ENCODE measurements at regions not wholly inside any gene's neighbourhood (a gene's known extent, or its start where the extent isn't known, plus 50 kb on each side); places are given as distances from the start of the nearest gene placed in this dataset.
A peak's percentile ranks its signal among the peaks of the same experiment; 100 is the strongest.
"Not testable (repeated sequence)": the region's sequence is repeated elsewhere in the genome, so short reads cannot be mapped to it uniquely, and the experiment has no call there.

DNA sequence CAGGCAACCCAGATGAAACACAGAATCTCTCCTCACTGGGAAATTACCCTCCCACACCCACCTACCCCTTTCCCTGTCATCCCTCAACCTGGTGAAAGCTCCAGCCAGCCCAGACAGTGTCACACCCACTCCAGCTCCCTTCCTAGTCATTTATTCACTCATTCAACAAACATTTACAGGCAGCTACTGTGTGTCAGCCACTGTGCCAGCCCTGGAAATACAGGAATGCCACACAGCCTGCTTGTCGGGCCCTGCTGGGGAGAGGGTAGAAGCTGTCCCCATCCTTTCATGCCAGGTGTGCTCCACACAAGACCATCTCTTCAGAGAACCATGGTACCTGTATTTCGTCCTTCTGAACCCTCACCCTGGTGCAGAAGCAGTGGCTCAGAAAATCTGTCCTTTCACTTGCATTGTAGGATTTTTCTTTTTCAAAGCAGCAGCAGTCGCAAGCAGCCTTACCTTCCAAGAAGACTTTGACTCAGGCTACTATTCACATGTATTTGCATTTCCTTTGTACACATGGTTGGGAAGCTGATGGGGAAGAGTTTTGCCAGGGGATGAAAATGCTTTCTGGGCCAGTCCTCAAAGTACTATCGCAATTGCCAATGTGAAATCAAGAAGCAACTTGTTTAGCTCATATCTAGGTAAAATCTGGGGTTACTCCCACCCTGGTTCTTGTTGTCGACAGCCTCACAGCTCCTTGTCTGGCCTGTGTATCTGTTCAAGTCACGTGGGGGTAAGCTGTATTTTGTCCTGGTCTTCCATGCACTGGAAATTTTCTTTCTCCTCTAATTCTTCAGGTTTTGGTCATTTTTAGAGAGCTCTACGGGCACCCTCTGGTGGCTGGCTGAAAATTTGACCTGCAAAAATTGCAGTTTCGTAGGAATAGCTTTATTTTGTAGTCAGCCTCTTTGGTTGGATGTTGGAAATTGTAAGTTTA lies 147.4 kb upstream of the EGLN3 start:
- Mint-ChIP-seq H3K9me3 (no peaks in the 10 kb centered on the region), H3K27me3 (no peaks in the 10 kb centered on the region), H3K27ac (no peak overlapping the region), H3K4me1 (ENCODE audit: low read depth) (peaks cover 12% of the 10 kb centered on the region), H3K4me3 (no peak overlapping the region), H3K36me3 (ENCODE audit: low read depth) (no peaks in the 10 kb centered on the region)

DNA sequence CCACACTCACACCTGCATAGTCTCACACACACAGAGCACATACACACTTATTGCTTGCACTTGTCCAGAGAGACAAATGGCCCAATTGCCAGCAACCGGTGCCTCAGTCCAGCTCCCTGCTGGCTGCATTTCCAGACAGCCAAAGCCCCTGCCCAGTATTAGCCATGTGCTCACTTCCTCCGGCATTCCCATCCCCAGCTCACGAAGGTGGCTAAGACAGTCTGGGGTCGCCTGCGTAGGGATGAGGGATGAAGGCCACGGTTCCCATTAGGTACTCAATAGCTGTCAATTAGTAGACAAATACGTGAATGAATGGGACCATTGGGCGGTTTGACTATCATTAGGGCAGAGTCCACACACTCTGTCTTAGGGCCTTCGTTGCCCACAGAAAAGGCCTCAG lies 146.8 kb upstream of the EGLN3 start:
- no peak overlapping the region for H3K4me3 Mint-ChIP-seq
- no peaks in the 10 kb centered on the region for H3K36me3 Mint-ChIP-seq (ENCODE audit: low read depth)
- peaks cover 12% of the 10 kb centered on the region for H3K4me1 Mint-ChIP-seq (ENCODE audit: low read depth)
- no peaks in the 10 kb centered on the region for H3K27me3 Mint-ChIP-seq
- H3K27ac Mint-ChIP-seq: no peak overlapping the region
- H3K9me3 Mint-ChIP-seq: no peaks in the 10 kb centered on the region

DNA sequence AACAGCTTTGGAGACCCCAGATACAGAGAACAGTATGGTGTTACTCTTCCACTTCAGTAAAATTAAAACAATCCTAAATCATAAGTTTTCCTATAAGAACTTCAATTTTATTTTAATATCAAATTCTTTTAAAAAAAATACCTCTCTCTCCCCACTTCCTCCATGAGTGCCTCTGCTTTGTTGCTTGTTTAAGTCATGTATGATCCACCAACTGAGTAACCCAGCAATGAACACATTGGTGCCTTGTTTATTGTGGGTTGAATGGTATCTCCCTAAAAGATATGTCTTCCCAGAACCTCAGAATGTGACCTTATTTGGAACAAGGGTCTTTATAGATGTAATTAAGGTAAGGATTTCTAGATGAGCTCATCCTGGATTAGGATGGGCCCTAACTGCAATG lies 143.5 kb upstream of the EGLN3 start:
- H3K4me1 Mint-ChIP-seq (ENCODE audit: low read depth): peaks cover 12% of the 10 kb centered on the region
- H3K27me3 Mint-ChIP-seq: no peaks in the 10 kb centered on the region
- H3K9me3 Mint-ChIP-seq: no peaks in the 10 kb centered on the region
- no peak overlapping the region for H3K4me3 Mint-ChIP-seq
- H3K27ac Mint-ChIP-seq: no peak overlapping the region
- no peaks in the 10 kb centered on the region for H3K36me3 Mint-ChIP-seq (ENCODE audit: low read depth)

- no peaks in the 10 kb centered on the region for H3K27me3 Mint-ChIP-seq
- H3K9me3 Mint-ChIP-seq: no peaks in the 10 kb centered on the region
- no peak overlapping the region for H3K4me3 Mint-ChIP-seq
- no peak overlapping the region for H3K27ac Mint-ChIP-seq
- H3K36me3 Mint-ChIP-seq (ENCODE audit: low read depth): no peaks in the 10 kb centered on the region
- H3K4me1 Mint-ChIP-seq (ENCODE audit: low read depth): peaks cover 12% of the 10 kb centered on the region
Observed at GRCh38 chr14:34093883-34094282, 143.0 kb upstream of the EGLN3 start.

- Mint-ChIP-seq H3K36me3 (ENCODE audit: low read depth) (no peaks in the 10 kb centered on the region), H3K27ac (no peak overlapping the region), H3K9me3 (no peaks in the 10 kb centered on the region), H3K4me3 (no peak overlapping the region), H3K4me1 (ENCODE audit: low read depth) (peaks cover 12% of the 10 kb centered on the region), H3K27me3 (no peaks in the 10 kb centered on the region)
Observed at GRCh38 chr14:34090451-34090850, 139.6 kb upstream of the EGLN3 start.

DNA sequence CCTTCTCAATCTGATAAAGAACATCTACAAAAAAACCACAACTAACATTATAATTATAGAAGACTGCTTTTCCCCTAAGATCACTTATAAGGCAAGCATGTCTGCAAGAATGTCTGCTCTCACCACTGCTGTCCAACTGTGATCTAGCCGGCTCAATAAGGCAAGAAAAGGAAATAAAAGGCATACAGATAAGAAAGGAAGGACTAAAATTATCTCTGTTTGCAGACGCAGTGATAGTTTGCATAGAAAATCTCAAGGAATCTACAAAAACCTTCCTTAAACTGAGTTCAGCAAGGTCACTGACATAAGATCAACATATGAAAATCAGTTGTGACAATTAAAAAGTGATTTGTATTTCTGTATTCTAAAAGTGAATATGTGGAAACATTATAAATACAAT lies 138.0 kb upstream of the EGLN3 start:
- Mint-ChIP-seq H3K36me3 (ENCODE audit: low read depth) (no peaks in the 10 kb centered on the region), H3K9me3 (no peaks in the 10 kb centered on the region), H3K4me3 (no peak overlapping the region), H3K4me1 (ENCODE audit: low read depth) (peaks cover 5% of the 10 kb centered on the region), H3K27me3 (peaks cover 3% of the 10 kb centered on the region), H3K27ac (no peak overlapping the region)

- Mint-ChIP-seq H3K27me3 (peaks cover 3% of the 10 kb centered on the region), H3K9me3 (no peaks in the 10 kb centered on the region), H3K27ac (no peak overlapping the region), H3K36me3 (ENCODE audit: low read depth) (no peaks in the 10 kb centered on the region), H3K4me1 (ENCODE audit: low read depth) (no peaks in the 10 kb centered on the region), H3K4me3 (no peak overlapping the region)
Observed at GRCh38 chr14:34087571-34087970, 136.7 kb upstream of the EGLN3 start.

- no peaks in the 10 kb centered on the region for H3K36me3 Mint-ChIP-seq (ENCODE audit: low read depth)
- peaks cover 3% of the 10 kb centered on the region for H3K27me3 Mint-ChIP-seq
- no peak overlapping the region for H3K27ac Mint-ChIP-seq
- no peaks in the 10 kb centered on the region for H3K9me3 Mint-ChIP-seq
- no peaks in the 10 kb centered on the region for H3K4me1 Mint-ChIP-seq (ENCODE audit: low read depth)
- no peak overlapping the region for H3K4me3 Mint-ChIP-seq
Observed at GRCh38 chr14:34086223-34086757, 135.4 kb upstream of the EGLN3 start.

DNA sequence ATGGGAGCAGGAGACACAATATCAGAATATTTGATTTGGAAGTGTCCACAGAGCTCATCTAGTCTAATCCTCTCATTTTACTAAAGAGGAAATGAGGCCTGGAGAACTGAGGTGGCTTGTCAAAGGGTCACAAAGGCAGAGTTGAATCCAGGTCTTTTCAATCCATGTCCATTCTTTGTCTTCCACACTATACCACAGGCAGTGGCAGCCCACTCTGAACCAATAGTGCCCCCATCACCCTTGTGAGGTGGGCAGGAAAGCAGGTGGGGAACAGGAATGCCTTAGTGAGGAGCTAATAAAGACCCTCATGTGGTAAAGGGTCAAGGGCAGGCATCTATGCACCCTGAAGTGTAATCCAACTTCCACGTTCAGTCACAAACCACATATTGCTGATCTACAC lies 134.8 kb upstream of the EGLN3 start:
- Mint-ChIP-seq H3K4me1 (ENCODE audit: low read depth) (no peaks in the 10 kb centered on the region), H3K4me3 (no peak overlapping the region), H3K36me3 (ENCODE audit: low read depth) (no peaks in the 10 kb centered on the region), H3K27ac (no peak overlapping the region), H3K9me3 (no peaks in the 10 kb centered on the region), H3K27me3 (peaks cover 3% of the 10 kb centered on the region)

DNA sequence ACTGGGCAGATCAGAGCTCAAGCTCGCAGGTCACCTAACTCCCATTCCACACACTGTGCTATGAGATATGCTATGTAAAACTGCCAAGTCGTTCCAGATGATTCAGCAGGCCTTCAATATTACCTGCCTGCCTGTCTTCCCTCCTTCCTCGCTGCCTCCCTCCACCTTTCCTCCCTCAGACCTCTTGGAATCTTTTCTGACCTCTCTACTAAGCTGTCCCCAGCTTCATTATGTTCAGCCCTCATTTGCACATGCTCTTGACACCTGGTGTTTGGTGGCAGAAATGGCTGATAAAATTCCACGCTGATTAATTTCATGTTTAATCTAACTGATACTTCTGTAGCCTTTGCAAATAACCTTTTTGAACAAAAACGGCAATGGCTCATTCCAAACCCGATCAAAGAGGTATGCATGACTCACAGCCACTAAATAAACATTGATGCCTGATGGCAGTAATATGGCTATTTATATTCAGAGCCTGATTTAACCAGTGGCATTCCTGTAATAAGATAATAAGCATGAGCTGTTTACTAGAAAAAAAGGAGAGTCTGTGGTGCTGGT lies 130.8 kb upstream of the EGLN3 start:
- no peaks in the 10 kb centered on the region for H3K36me3 Mint-ChIP-seq (ENCODE audit: low read depth)
- peaks cover 3% of the 10 kb centered on the region for H3K27me3 Mint-ChIP-seq
- no peaks in the 10 kb centered on the region for H3K9me3 Mint-ChIP-seq
- no peak overlapping the region for H3K4me3 Mint-ChIP-seq
- H3K27ac Mint-ChIP-seq: no peak overlapping the region
- no peaks in the 10 kb centered on the region for H3K4me1 Mint-ChIP-seq (ENCODE audit: low read depth)

GRCh38 chr14:34081101-34081575 lies 130.3 kb upstream of the EGLN3 start:
- H3K9me3 Mint-ChIP-seq: no peaks in the 10 kb centered on the region
- no peaks in the 10 kb centered on the region for H3K36me3 Mint-ChIP-seq (ENCODE audit: low read depth)
- H3K27ac Mint-ChIP-seq: no peak overlapping the region
- no peak overlapping the region for H3K4me3 Mint-ChIP-seq
- H3K27me3 Mint-ChIP-seq: peaks cover 3% of the 10 kb centered on the region
- no peaks in the 10 kb centered on the region for H3K4me1 Mint-ChIP-seq (ENCODE audit: low read depth)

- not testable (repeated sequence) for H3K4me1 Mint-ChIP-seq (ENCODE audit: low read depth); H3K4me3 Mint-ChIP-seq; H3K27ac Mint-ChIP-seq; H3K36me3 Mint-ChIP-seq (ENCODE audit: low read depth); H3K9me3 Mint-ChIP-seq; H3K27me3 Mint-ChIP-seq
Observed at GRCh38 chr14:34079643-34080042, 128.8 kb upstream of the EGLN3 start.

DNA sequence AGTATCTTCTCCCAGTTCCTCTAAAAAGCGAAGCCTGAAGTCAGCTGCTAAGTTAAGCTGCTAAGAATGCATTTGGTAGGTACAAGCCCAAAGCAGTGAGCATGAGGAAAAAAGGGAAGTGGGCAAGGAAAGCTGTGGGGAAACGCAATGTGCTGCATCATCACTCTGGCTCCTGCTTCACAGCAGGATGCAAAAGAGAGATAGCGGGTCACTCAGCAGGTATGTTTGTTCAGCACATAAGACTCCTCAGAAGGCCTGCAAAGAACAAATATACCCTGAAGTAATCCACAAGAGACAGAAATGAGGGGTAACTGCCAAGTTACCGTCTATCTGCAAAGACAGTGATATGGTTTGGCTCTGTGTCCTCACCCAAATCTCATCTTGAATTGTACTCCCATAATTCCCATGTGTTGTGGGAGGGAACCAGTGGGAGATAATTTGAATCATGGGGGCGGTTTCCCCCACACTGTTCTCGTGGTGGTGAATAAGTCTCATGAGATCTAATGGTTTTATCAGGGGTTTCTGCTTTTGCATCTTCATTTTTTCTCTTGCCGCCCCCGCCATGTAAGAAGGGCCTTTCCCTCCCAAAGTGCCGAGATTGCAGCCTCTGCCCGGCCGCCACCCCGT lies 127.4 kb upstream of the EGLN3 start:
- H3K4me3 Mint-ChIP-seq: no peak overlapping the region
- no peaks in the 10 kb centered on the region for H3K27me3 Mint-ChIP-seq
- H3K27ac Mint-ChIP-seq: no peak overlapping the region
- no peaks in the 10 kb centered on the region for H3K4me1 Mint-ChIP-seq (ENCODE audit: low read depth)
- no peaks in the 10 kb centered on the region for H3K36me3 Mint-ChIP-seq (ENCODE audit: low read depth)
- no peaks in the 10 kb centered on the region for H3K9me3 Mint-ChIP-seq

DNA sequence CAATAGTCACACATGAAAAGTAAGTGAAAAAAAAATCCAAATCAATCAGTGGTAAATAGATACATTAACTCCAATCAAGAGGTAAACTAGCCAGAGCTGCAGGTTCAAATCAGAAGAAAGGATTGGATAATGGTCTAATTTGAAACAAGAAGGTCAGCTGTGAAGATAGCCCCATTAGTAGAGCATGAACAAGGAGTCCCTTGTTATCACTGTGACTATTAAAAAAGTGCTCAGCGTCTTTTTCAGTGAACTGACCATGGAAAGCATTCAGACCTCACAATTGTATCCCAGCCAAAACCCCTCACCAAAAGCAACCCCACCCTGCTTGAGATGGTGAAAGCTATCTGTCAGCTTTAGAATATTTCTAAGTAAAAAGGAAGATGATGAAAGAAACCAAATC lies 125.0 kb upstream of the EGLN3 start:
- Mint-ChIP-seq H3K4me1 (ENCODE audit: low read depth) (no peaks in the 10 kb centered on the region), H3K27me3 (no peaks in the 10 kb centered on the region), H3K27ac (peak overlapping the region; percentile 32), H3K4me3 (no peak overlapping the region), H3K9me3 (peaks cover 7% of the 10 kb centered on the region), H3K36me3 (ENCODE audit: low read depth) (no peaks in the 10 kb centered on the region)

GRCh38 chr14:34075042-34075744 lies 124.3 kb upstream of the EGLN3 start:
- H3K27me3 Mint-ChIP-seq: no peaks in the 10 kb centered on the region
- peaks cover 7% of the 10 kb centered on the region for H3K9me3 Mint-ChIP-seq
- no peaks in the 10 kb centered on the region for H3K36me3 Mint-ChIP-seq (ENCODE audit: low read depth)
- H3K4me1 Mint-ChIP-seq (ENCODE audit: low read depth): no peaks in the 10 kb centered on the region
- peak overlapping the region; percentile 16 for H3K27ac Mint-ChIP-seq
- no peak overlapping the region for H3K4me3 Mint-ChIP-seq

Data from stimulated activated naive CD8-positive, alpha-beta T cell treated with anti-CD3 and anti-CD28 coated beads, Interleukin-15, Interleukin-2, amounts not matched to agents 100 ng/mL and 50 ng/mL, for 24 hours (primary cell).